ENCODE measurements at regions not wholly inside any gene's neighbourhood (a gene's known extent, or its start where the extent isn't known, plus 50 kb on each side); places are given as distances from the start of the nearest gene placed in this dataset.

DNA sequence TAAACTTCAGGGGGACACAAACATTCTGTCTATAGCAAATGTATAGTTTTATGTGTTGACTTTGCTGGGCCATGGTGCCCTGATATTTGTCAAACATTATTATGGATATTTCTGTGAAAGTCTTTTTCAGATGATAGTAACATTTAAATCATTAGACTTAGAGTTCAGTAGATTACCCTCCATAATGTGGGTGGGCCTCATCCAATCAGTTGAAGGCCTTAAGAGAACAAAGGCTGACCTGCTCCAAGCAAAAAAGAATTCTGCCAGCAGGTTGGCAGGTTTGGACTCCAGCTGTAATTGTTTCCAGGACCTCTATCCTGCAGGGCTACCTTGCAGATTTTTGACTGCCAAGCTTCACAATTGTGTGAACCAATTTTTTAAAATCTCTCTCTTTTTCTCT is 1250.9 kb downstream of the ROBO1 start:
- no peak for DNase-seq (ENCODE audit: low spot score)

GRCh38 chr3:78517965-78518364 is 1249.8 kb downstream of the ROBO1 start:
- no peak for DNase-seq (ENCODE audit: low spot score)

DNA sequence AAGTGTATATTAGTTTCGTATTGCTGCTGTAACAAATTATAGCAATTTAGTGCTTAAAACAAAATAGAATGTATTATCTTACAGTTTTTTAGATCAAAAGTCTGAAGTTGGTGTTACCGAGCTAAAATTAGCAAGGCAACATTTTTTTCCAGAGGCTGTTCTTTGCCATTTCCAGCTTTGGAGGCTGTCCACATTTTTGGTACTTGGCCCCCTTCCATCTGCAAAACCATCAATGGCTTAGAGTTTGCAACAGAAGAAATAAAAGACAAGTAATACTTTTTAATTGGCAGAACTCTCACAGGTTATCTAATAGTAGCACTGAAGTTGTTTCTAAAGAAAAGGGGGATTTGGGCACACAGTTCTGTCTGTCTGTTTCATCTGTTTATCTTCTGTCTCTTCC is 1248.5 kb downstream of the ROBO1 start:
- peak; percentile 3 for DNase-seq (ENCODE audit: low spot score)

GRCh38 chr3:78529601-78530000 is 1238.2 kb downstream of the ROBO1 start:
- DNase-seq (ENCODE audit: low spot score) = no peak

GRCh38 chr3:78540485-78540884 is 1227.3 kb downstream of the ROBO1 start:
- DNase-seq (ENCODE audit: low spot score) = no peak

DNA sequence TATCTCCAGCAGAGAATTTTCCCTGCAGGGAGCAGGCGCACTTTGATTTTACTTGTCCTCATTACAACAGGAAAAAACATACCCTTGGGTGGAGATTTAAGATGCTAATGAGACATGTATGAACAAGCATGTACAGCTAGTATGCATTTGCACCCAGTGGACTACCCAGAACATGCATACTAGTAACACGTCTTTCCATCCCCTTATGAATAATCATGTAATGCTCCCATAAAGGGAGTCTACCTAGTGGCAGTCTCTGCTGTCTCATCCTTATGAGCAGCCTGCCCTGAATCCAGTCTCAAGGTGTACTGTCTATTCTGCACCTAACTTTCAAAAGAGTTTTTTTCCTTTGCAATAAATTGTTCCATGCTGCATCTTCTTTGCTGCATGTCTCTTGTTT is 1222.0 kb downstream of the ROBO1 start:
- no peak for DNase-seq (ENCODE audit: low spot score)
